IMR-90 (cell line): ENCODE measurements at regions not wholly inside any gene's neighbourhood (a gene's known extent, or its start where the extent isn't known, plus 50 kb on each side); places are given as distances from the start of the nearest gene placed in this dataset.

Experiments
- ATAC-seq: fragments of 200-7000 bp; cut with Tn5 transposase; 2 replicates; pipeline ENCODE4 v1.9.1; 2020; ENCODE audit warnings: low read depth, mild to moderate bottlenecking, moderate library complexity
- BruUV-seq: library from RNA; stranded (reverse); fragments of 400-500 nt; replicated peaks from 2 replicates; lab custom pipeline; 2021; lab: Mats Ljungman, UMichigan
- CTCF ChIA-PET: fragments of 300-600 bp; formaldehyde crosslinking; extraction: SDS; loops from one replicate; lab custom pipeline; 2021; ENCODE audit warnings: antibody characterized with exemption; lab: Yijun Ruan, JAX
- POLR2A ChIA-PET: fragments of 300-600 bp; sonication (Branson Sonifier 250); formaldehyde crosslinking; loops from one replicate; lab custom pipeline; 2022; ENCODE audit warnings: antibody characterized with exemption; ENCODE audit not compliant: unreplicated experiment; lab: Charles Lee
- DNase-seq: peaks from one replicate; pipeline ENCODE4 v3.0.0; 2013
- H2AFZ ChIP-seq: replicated peaks from 2 replicates; pipeline ENCODE3; 2013; ENCODE audit warnings: low read length, mild to moderate bottlenecking; ENCODE audit not compliant: poor library complexity
- H2AK5ac ChIP-seq: 2 replicates; pipeline ENCODE4 v1.6.1; 2013; ENCODE audit warnings: low read depth, low read length, inconsistent platforms
- H2AK9ac ChIP-seq: replicated peaks from 2 replicates; pipeline ENCODE3; 2013; ENCODE audit warnings: mild to moderate bottlenecking, low read depth, low read length, moderate library complexity; ENCODE audit not compliant: poor library complexity
- H2BK120ac ChIP-seq: 2 replicates; pipeline ENCODE4 v1.6.1; 2013; ENCODE audit warnings: low read depth, low read length, inconsistent platforms
- H2BK15ac ChIP-seq: 3 replicates; pipeline ENCODE4 v1.6.1; 2013; ENCODE audit warnings: low read depth, low read length, inconsistent platforms
- H2BK20ac ChIP-seq: 2 replicates; pipeline ENCODE4 v1.6.1; 2013; ENCODE audit warnings: low read depth, mild to moderate bottlenecking, inconsistent platforms, low read length, moderate library complexity
- H2BK5ac ChIP-seq: 2 replicates; pipeline ENCODE4 v1.6.1; 2013; ENCODE audit warnings: mild to moderate bottlenecking, low read depth, low read length, inconsistent platforms; ENCODE audit not compliant: poor library complexity, severe bottlenecking
- H3K14ac ChIP-seq: replicated peaks from 2 replicates; pipeline ENCODE4 v1.6.1; 2013; ENCODE audit warnings: low read depth, low read length, inconsistent platforms
- H3K18ac ChIP-seq: 2 replicates; pipeline ENCODE4 v1.6.1; 2013; ENCODE audit warnings: low read depth, low read length, control low read depth
- H3K23ac ChIP-seq: 2 replicates; pipeline ENCODE4 v1.6.1; 2013; ENCODE audit warnings: low read depth, low read length, inconsistent platforms
- H3K27ac ChIP-seq: 2 replicates; pipeline ENCODE4 v1.5.1; 2013; ENCODE audit warnings: mild to moderate bottlenecking, control low read depth, low read length; ENCODE audit not compliant: insufficient read depth
- H3K27me3 ChIP-seq: 2 replicates; pipeline ENCODE4 v1.6.1; 2013; ENCODE audit warnings: low read length; ENCODE audit not compliant: control insufficient read depth, insufficient read depth
- H3K36me3 ChIP-seq: 2 replicates; pipeline ENCODE4 v1.6.1; 2013; ENCODE audit warnings: low read length, mixed read lengths; ENCODE audit not compliant: control insufficient read depth, insufficient read depth
- H3K4ac ChIP-seq: 2 replicates; pipeline ENCODE4 v1.6.1; 2013; ENCODE audit warnings: low read depth, low read length, inconsistent platforms
- H3K4me1 ChIP-seq: 2 replicates; pipeline ENCODE4 v1.6.1; 2013; ENCODE audit warnings: low read length, mixed read lengths; ENCODE audit not compliant: control insufficient read depth, insufficient read depth
- H3K4me2 ChIP-seq: 2 replicates; pipeline ENCODE4 v1.6.1; 2013; ENCODE audit warnings: low read depth, mild to moderate bottlenecking, control low read depth, low read length, moderate library complexity
- H3K4me3 ChIP-seq: 2 replicates; pipeline ENCODE4 v1.5.1; 2013; ENCODE audit warnings: low read depth, mild to moderate bottlenecking, control low read depth, low read length, moderate library complexity; ENCODE audit not compliant: insufficient read depth
- H3K56ac ChIP-seq: 2 replicates; pipeline ENCODE4 v1.6.1; 2013; ENCODE audit warnings: low read length, inconsistent platforms; ENCODE audit not compliant: insufficient read depth; ENCODE audit errors: extremely low read depth
- H3K79me1 ChIP-seq, 2 experiments: 2 replicates each; pipeline ENCODE4 v1.6.1; 2013; ENCODE audit warnings: low read length in 2 of 2, inconsistent platforms in 1 of 2, low read depth in 1 of 2
- H3K9ac ChIP-seq: 2 replicates; pipeline ENCODE4 v1.6.1; 2013; ENCODE audit warnings: low read depth, low read length, control low read depth
- H3K9me1 ChIP-seq: 2 replicates; pipeline ENCODE4 v1.6.1; 2013; ENCODE audit warnings: low read length, inconsistent platforms; ENCODE audit not compliant: insufficient read depth
- H3K9me3 ChIP-seq: 2 replicates; pipeline ENCODE4 v1.6.1; 2013; ENCODE audit warnings: low read length; ENCODE audit not compliant: control insufficient read depth, insufficient read depth
- H4K20me1 ChIP-seq: 2 replicates; pipeline ENCODE4 v1.6.1; 2013; ENCODE audit warnings: low read length, inconsistent platforms; ENCODE audit not compliant: insufficient read depth
- H4K5ac ChIP-seq: 2 replicates; pipeline ENCODE4 v1.6.1; 2013; ENCODE audit warnings: mild to moderate bottlenecking, low read depth, low read length, control low read depth
- H4K8ac ChIP-seq, 2 experiments: 2 replicates each; pipeline ENCODE4 v1.6.1; 2013; ENCODE audit warnings: low read depth in 2 of 2, low read length in 2 of 2, control low read depth in 1 of 2, inconsistent platforms in 1 of 2
- H4K91ac ChIP-seq: 2 replicates; pipeline ENCODE4 v1.6.1; 2013; ENCODE audit warnings: low read depth, low read length, inconsistent platforms; ENCODE audit not compliant: insufficient read depth
- BHLHE40 ChIP-seq: fragments of 150-350 bp; IDR thresholded peaks from 2 replicates; pipeline ENCODE4 v1.6.1; 2016; ENCODE audit warnings: mild to moderate bottlenecking, low read depth, low read length
- CEBPB ChIP-seq: IDR thresholded peaks from 2 replicates; pipeline ENCODE4 v1.6.1; 2012; ENCODE audit warnings: low read depth, low read length, improper control_type of control experiment
- CHD1 ChIP-seq: IDR thresholded peaks from 2 replicates; pipeline ENCODE4 v1.6.1; 2012; ENCODE audit warnings: low read depth, low read length, improper control_type of control experiment
- CTCF ChIP-seq: conservative IDR thresholded peaks from 2 replicates; pipeline ENCODE4 v1.5.1; 2012; ENCODE audit warnings: mild to moderate bottlenecking, low read depth, low read length, improper control_type of control experiment
- ELK1 ChIP-seq: fragments of 150-350 bp; IDR thresholded peaks from 2 replicates; pipeline ENCODE4 v1.6.1; 2016; ENCODE audit warnings: low read depth, mild to moderate bottlenecking, low read length, moderate library complexity, borderline replicate concordance
- FOS ChIP-seq: fragments of 150-350 bp; IDR thresholded peaks from 2 replicates; pipeline ENCODE4 v1.6.1; 2016; ENCODE audit warnings: low read depth, low read length
- MAFK ChIP-seq: IDR thresholded peaks from 2 replicates; pipeline ENCODE4 v1.6.1; 2012; ENCODE audit warnings: low read depth, low read length, improper control_type of control experiment
- MAZ ChIP-seq: IDR thresholded peaks from 2 replicates; pipeline ENCODE4 v1.6.1; 2012; ENCODE audit warnings: low read depth, mild to moderate bottlenecking, low read length, improper control_type of control experiment, moderate library complexity, borderline replicate concordance
- MXI1 ChIP-seq: IDR thresholded peaks from 2 replicates; pipeline ENCODE4 v1.6.1; 2012; ENCODE audit warnings: low read depth, mild to moderate bottlenecking, low read length, moderate library complexity, borderline replicate concordance
- NFE2L2 ChIP-seq: fragments of 150-350 bp; IDR thresholded peaks from 2 replicates; pipeline ENCODE4 v1.6.1; 2016; ENCODE audit warnings: low read depth, mild to moderate bottlenecking, low read length
- POLR2A ChIP-seq: IDR thresholded peaks from 2 replicates; pipeline ENCODE4 v1.6.1; 2012; ENCODE audit warnings: mild to moderate bottlenecking, low read depth, low read length
- RAD21 ChIP-seq: IDR thresholded peaks from 2 replicates; pipeline ENCODE4 v1.6.1; 2012; ENCODE audit warnings: low read length, improper control_type of control experiment
- RCOR1 ChIP-seq: IDR thresholded peaks from 2 replicates; pipeline ENCODE4 v1.6.1; 2012; ENCODE audit warnings: mild to moderate bottlenecking, low read length, improper control_type of control experiment; ENCODE audit not compliant: insufficient replicate concordance
- RFX5 ChIP-seq: IDR thresholded peaks from 2 replicates; pipeline ENCODE4 v1.8.0; 2012; ENCODE audit warnings: low read depth, mild to moderate bottlenecking, low read length, moderate library complexity
- SMC3 ChIP-seq: fragments of 150-350 bp; IDR thresholded peaks from 2 replicates; pipeline ENCODE4 v1.6.1; 2016; ENCODE audit warnings: low read depth, mild to moderate bottlenecking, antibody characterized with exemption, low read length, moderate library complexity
- WGBS, 2 experiments: methylation state at CpG; one replicate each; pipeline versions ENCODE4 v1.1.5 to v1.1.7; 2013; ENCODE audit warnings: missing lambda C conversion rate in 2 of 2; ENCODE audit not compliant: insufficient read length in 1 of 2; ENCODE audit errors: extremely low coverage in 2 of 2; 5-methylcytosine and 5-hydroxymethylcytosine counted together
- dilution Hi-C: fragments of 300-500 bp; cut with HindIII; formaldehyde crosslinking; loops from one replicate; pipeline ENCODE4 v1.14.3; 2018; ENCODE audit warnings: low sequenced_read_pairs; ENCODE audit not compliant: unreplicated experiment
- in situ Hi-C: fragments of 300-500 bp; cut with MboI; formaldehyde crosslinking; loops from 3 replicates; pipeline ENCODE4 v1.14.3; 2019; ENCODE audit warnings: low sequenced_read_pairs, inconsistent platforms, mixed read lengths
- intact Hi-C: fragments of 100-400 bp; cut with micrococcal nuclease; formaldehyde crosslinking; loops from 2 replicates; pipeline ENCODE4 v1.10.0; 2022
- TF ChIP-seq, protein P1 (sequence below): fragments of 150-350 bp; IDR thresholded peaks from 2 replicates; pipeline ENCODE4 v1.6.1; 2017; ENCODE audit warnings: mild to moderate bottlenecking, antibody characterized with exemption, low read length, low read depth

- no peaks in the 10 kb centered on the region for H3K79me1 ChIP-seq
- no peak overlapping the region for H2BK120ac ChIP-seq
- intact Hi-C loops (no loop called here), dilution Hi-C loops (no loop called here), in situ Hi-C loops (no loop called here)
- no peak for TF ChIP-seq FOS
- no peak for TF ChIP-seq NFE2L2
- no peak for TF ChIP-seq CHD1
- TF ChIP-seq, protein P1, sequence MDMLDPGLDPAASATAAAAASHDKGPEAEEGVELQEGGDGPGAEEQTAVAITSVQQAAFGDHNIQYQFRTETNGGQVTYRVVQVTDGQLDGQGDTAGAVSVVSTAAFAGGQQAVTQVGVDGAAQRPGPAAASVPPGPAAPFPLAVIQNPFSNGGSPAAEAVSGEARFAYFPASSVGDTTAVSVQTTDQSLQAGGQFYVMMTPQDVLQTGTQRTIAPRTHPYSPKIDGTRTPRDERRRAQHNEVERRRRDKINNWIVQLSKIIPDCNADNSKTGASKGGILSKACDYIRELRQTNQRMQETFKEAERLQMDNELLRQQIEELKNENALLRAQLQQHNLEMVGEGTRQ: no peak
- TF ChIP-seq MAFK: no peak
- no peak for TF ChIP-seq CEBPB
- TF ChIP-seq SMC3: no peak
- no peak for TF ChIP-seq CTCF
- no peak for TF ChIP-seq RCOR1
- no peak for TF ChIP-seq POLR2A
- no peak for TF ChIP-seq RFX5
- TF ChIP-seq ELK1: no peak
- no peak for TF ChIP-seq BHLHE40
- TF ChIP-seq RAD21: no peak
- TF ChIP-seq MXI1: no peak
- no peak for TF ChIP-seq MAZ
- H3K9me3 ChIP-seq: no peaks in the 10 kb centered on the region
- no peak overlapping the region for H2AK9ac ChIP-seq
- H3K4me1 ChIP-seq: no peaks in the 10 kb centered on the region
- no CpG with 5 or more reads among the region's 4 CpGs for WGBS, 2 experiments
- no peak overlapping the region for H3K4ac ChIP-seq
- H3K23ac ChIP-seq: no peak overlapping the region
- POLR2A ChIA-PET: no interaction called here
- H2BK5ac ChIP-seq: no peak overlapping the region
- H3K27ac ChIP-seq: no peak overlapping the region
- H2AFZ ChIP-seq: no peak overlapping the region
- no peak overlapping the region for H4K91ac ChIP-seq
- H3K36me3 ChIP-seq: no peaks in the 10 kb centered on the region
- H3K18ac ChIP-seq: no peak overlapping the region
- no peak overlapping the region for H4K5ac ChIP-seq
- no peaks in the 10 kb centered on the region for H4K20me1 ChIP-seq
- H3K4me3 ChIP-seq: no peak overlapping the region
- H3K27me3 ChIP-seq: no peaks in the 10 kb centered on the region
- no peak overlapping the region for H4K8ac ChIP-seq
- no peaks in the 10 kb centered on the region for H3K9me1 ChIP-seq
- CTCF ChIA-PET: no interaction called here
- H3K14ac ChIP-seq: no peak overlapping the region
- DNase-seq: no peak
- no peak overlapping the region for H2BK15ac ChIP-seq
- BruUV-seq: no TSS peak
- no peak for ATAC-seq
- H2BK20ac ChIP-seq: no peak overlapping the region
- H2AK5ac ChIP-seq: no peak overlapping the region
- H3K9ac ChIP-seq: no peak overlapping the region
- no peak overlapping the region for H3K56ac ChIP-seq
- no peak overlapping the region for H3K4me2 ChIP-seq
Measured at GRCh38 chr3:158961471-158961870, 159.6 kb downstream of the MFSD1 start.
